Gastroesophageal sphincter (tissue), 4 donors: ENCODE measurements at regions not wholly inside any gene's neighbourhood (a gene's known extent, or its start where the extent isn't known, plus 50 kb on each side); places are given as distances from the start of the nearest gene placed in this dataset.

Experiments
- ATAC-seq: fragments of 150-250 bp; one replicate; pipeline ENCODE4 v1.9.1; 2016; ENCODE audit warnings: mild to moderate bottlenecking, moderate library complexity
- H3K27ac ChIP-seq, 4 donors: fragments of 200-600 bp; sonication (generic) in 3 of 4; 1 replicate in 3 of 4; 2 replicates in 1 of 4; pipeline ENCODE4 v1.5.1; 2016 to 2019
- H3K27me3 ChIP-seq: fragments of 200-600 bp; sonication (generic); one replicate; pipeline ENCODE4 v1.5.1; 2019
- H3K36me3 ChIP-seq, 2 donors: fragments of 200-600 bp; sonication (generic); one replicate each; pipeline ENCODE4 v1.5.1; 2019; ENCODE audit warnings: control low read depth in 1 of 2
- H3K4me1 ChIP-seq, 3 donors: fragments of 200-600 bp; sonication (generic); 1 replicate in 2 of 3; 2 replicates in 1 of 3; pipeline ENCODE4 v1.5.1; 2016 to 2019; ENCODE audit warnings: control low read depth in 2 of 3
- H3K4me3 ChIP-seq, 2 donors: fragments of 200-600 bp; sonication (generic); one replicate each; pipeline ENCODE4 v1.5.1; 2019; ENCODE audit warnings: mild to moderate bottlenecking in 1 of 2, moderate library complexity in 1 of 2
- H3K9me3 ChIP-seq, 3 donors: fragments of 200-600 bp; sonication (generic); one replicate each; pipeline ENCODE4 v1.5.1; 2017 to 2019; ENCODE audit warnings: control low read depth in 2 of 3
- CTCF ChIP-seq, 4 experiments: fragments of 200-600 bp in 2 of 4; fragments of 450-650 bp in 2 of 4; sonication (generic) in 1 of 4; IDR thresholded peaks; one replicate each; pipeline ENCODE4 v1.5.1; 2017 to 2019; ENCODE audit warnings: antibody characterized with exemption in 4 of 4, mild to moderate bottlenecking in 2 of 4, moderate library complexity in 2 of 4
- EP300 ChIP-seq: sonication (generic); formaldehyde crosslinking; IDR thresholded peaks from one replicate; pipeline ENCODE4 v1.6.1; 2017; ENCODE audit warnings: antibody characterized with exemption, mild to moderate bottlenecking
- POLR2A ChIP-seq, 2 donors: fragments of 450-650 bp; IDR thresholded peaks; one replicate each; pipeline ENCODE4 v1.6.1; 2017; ENCODE audit warnings: antibody characterized with exemption in 2 of 2, mild to moderate bottlenecking in 2 of 2, moderate library complexity in 1 of 2
- POLR2AphosphoS5 ChIP-seq: sonication (generic); formaldehyde crosslinking; IDR thresholded peaks from one replicate; pipeline ENCODE4 v1.6.1; 2017; ENCODE audit warnings: antibody characterized with exemption
- WGBS, 2 donors: methylation state at CpG; one replicate each; pipeline ENCODE4 v1.1.5; 2018; ENCODE audit warnings: low coverage in 1 of 2; 5-methylcytosine and 5-hydroxymethylcytosine counted together

- Histone ChIP-seq H3K27ac (no peak overlapping the region), H3K4me1 (no peaks in the 10 kb centered on the region), H3K9me3 (no peaks in the 10 kb centered on the region), H3K36me3 (no peaks in the 10 kb centered on the region), H3K4me3 (no peak overlapping the region), H3K27me3 (peaks cover 53% of the 10 kb centered on the region)
- 87 to 89% methylated on average over 13 to 14 of the region's 21 CpGs for WGBS, 2 donors
- no peak for ATAC-seq
- TF ChIP-seq EP300: no peak
- TF ChIP-seq POLR2AphosphoS5: no peak
- TF ChIP-seq CTCF (IDR thresholded peaks at IDR 0.05): no peak
- TF ChIP-seq POLR2A (IDR thresholded peaks at IDR 0.05): no peak
Observed at GRCh38 chr13:112231451-112232083, 144.6 kb upstream of the SPACA7 start.

GRCh38 chr13:112233256-112233655, 142.9 kb upstream of the SPACA7 start:
- Histone ChIP-seq H3K27ac (no peak overlapping the region), H3K4me3 (no peak overlapping the region), H3K9me3 (peaks cover 0 to 5% (median 0%) of the 10 kb centered on the region in 3 donors), H3K27me3 (peaks cover 60% of the 10 kb centered on the region), H3K36me3 (no peaks in the 10 kb centered on the region), H3K4me1 (no peaks in the 10 kb centered on the region)
- no peak for TF ChIP-seq POLR2A (IDR thresholded peaks at IDR 0.05)
- 60 to 90% methylated on average over 6 to 10 of the region's 18 CpGs for WGBS, 2 donors
- ATAC-seq: no peak

- no peak for TF ChIP-seq EP300
- no peak for TF ChIP-seq CTCF (IDR thresholded peaks at IDR 0.05)
- no peak for TF ChIP-seq POLR2A (IDR thresholded peaks at IDR 0.05)
- no peak for TF ChIP-seq POLR2AphosphoS5
- 78 to 94% methylated on average over 3 to 6 of the region's 8 CpGs for WGBS, 2 donors
- H3K27ac ChIP-seq: no peak overlapping the region
- peaks cover 0 to 9% (median 0%) of the 10 kb centered on the region in 3 donors for H3K9me3 ChIP-seq
- no peaks in the 10 kb centered on the region for H3K4me1 ChIP-seq
- H3K4me3 ChIP-seq: no peak overlapping the region
- H3K27me3 ChIP-seq: peaks cover 61% of the 10 kb centered on the region
- no peak for ATAC-seq
- no peaks in the 10 kb centered on the region for H3K36me3 ChIP-seq
Observed at GRCh38 chr13:112233716-112234115, 142.4 kb upstream of the SPACA7 start.

DNA sequence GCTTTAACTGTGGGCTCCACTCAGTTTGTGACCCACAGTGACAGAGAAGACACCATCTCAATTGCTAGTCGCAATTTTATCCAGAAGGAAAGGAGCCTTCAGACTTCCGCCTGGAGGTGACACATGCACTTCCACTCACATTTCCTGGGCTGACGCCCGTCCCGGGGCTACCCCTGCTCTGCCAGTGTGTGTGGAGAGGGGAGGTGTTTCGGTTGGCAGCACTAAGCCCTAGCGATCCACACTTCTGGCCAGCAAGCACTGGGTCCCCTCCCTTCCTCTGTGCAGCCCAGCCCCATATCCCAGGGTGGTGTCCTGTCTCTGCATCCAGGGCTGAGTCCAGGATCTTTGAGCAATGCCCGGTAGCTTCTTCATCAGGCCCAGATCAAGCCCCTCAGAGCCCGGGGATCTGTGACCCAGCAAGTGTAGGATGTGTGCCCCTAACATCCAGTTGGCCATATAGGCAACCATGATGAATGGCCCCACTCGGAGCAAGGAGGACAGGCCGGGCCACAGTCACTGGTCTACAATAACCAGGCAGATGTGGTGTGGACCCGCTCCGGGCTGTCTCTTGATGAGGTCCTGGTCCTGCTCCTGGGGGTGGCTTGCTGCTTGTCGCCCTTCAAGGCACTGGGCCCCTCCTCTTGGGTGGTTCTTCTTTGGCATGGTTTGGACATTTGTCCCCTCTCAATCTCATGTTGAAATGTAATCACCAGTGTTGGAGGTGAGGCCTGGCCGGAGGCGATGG, 141.9 kb upstream of the SPACA7 start:
- Histone ChIP-seq H3K4me1 (no peaks in the 10 kb centered on the region), H3K27ac (no peak overlapping the region), H3K36me3 (no peaks in the 10 kb centered on the region), H3K9me3 (peaks cover 0 to 12% (median 0%) of the 10 kb centered on the region in 3 donors), H3K4me3 (no peak overlapping the region), H3K27me3 (peaks cover 59% of the 10 kb centered on the region)
- 79% methylated on average over 7 of the region's 16 CpGs; no CpG with 5 or more reads in 1 of the 2 donors for WGBS, 2 donors
- TF ChIP-seq POLR2A (IDR thresholded peaks at IDR 0.05) (no peak), EP300 (no peak), POLR2AphosphoS5 (no peak), CTCF (IDR thresholded peaks at IDR 0.05) (no peak)
- ATAC-seq: no peak

GRCh38 chr13:112236016-112236415, 140.1 kb upstream of the SPACA7 start:
- no peak for ATAC-seq
- 58 to 79% methylated on average over 4 to 5 of the region's 7 CpGs for WGBS, 2 donors
- Histone ChIP-seq H3K9me3 (peaks cover 0 to 12% (median 0%) of the 10 kb centered on the region in 3 donors), H3K27ac (no peak overlapping the region), H3K4me3 (no peak overlapping the region), H3K27me3 (peaks cover 56% of the 10 kb centered on the region), H3K4me1 (no peaks in the 10 kb centered on the region), H3K36me3 (no peaks in the 10 kb centered on the region)
- TF ChIP-seq POLR2AphosphoS5: no peak
- no peak for TF ChIP-seq CTCF (IDR thresholded peaks at IDR 0.05)
- no peak for TF ChIP-seq POLR2A (IDR thresholded peaks at IDR 0.05)
- no peak for TF ChIP-seq EP300
